DND-41 (cell line): ENCODE measurements at regions not wholly inside any gene's neighbourhood (a gene's known extent, or its start where the extent isn't known, plus 50 kb on each side); places are given as distances from the start of the nearest gene placed in this dataset.

ENCODE experiments used
- ATAC-seq: fragments of 200-7000 bp; cut with Tn5 transposase; 3 replicates; pipeline ENCODE4 v1.9.1; 2021; ENCODE audit warnings: low read depth; ENCODE audit not compliant: insufficient read depth
- DNase-seq: peaks from one replicate; pipeline ENCODE4 v3.0.0-alpha.2; 2020
- H2AFZ ChIP-seq: 2 replicates; pipeline ENCODE4 v1.6.0; 2012; ENCODE audit warnings: low read depth, low read length
- H3K27ac ChIP-seq: 2 replicates; pipeline ENCODE4 v1.5.1; 2012; ENCODE audit warnings: low read length, inconsistent platforms
- H3K27me3 ChIP-seq: fragments of 200-600 bp; sonication (generic); 2 replicates; pipeline ENCODE4 v1.6.0; 2012; ENCODE audit warnings: low read length, mild to moderate bottlenecking, inconsistent platforms; ENCODE audit not compliant: insufficient read depth, poor library complexity
- H3K36me3 ChIP-seq: 2 replicates; pipeline ENCODE4 v1.5.1; 2012; ENCODE audit warnings: low read length, inconsistent platforms; ENCODE audit not compliant: insufficient read depth
- H3K4me1 ChIP-seq: 2 replicates; pipeline ENCODE4 v1.5.1; 2012; ENCODE audit warnings: mild to moderate bottlenecking, low read length; ENCODE audit not compliant: insufficient read depth
- H3K4me2 ChIP-seq: 2 replicates; pipeline ENCODE4 v1.6.0; 2012; ENCODE audit warnings: mild to moderate bottlenecking, moderate library complexity, low read length, inconsistent platforms; ENCODE audit not compliant: insufficient read depth
- H3K4me3 ChIP-seq, 2 experiments: fragments of 200-600 bp in 1 of 2; shearing (Covaris generic) in 1 of 2; 2 replicates each; pipeline ENCODE4 v1.5.1; 2012 to 2016; ENCODE audit warnings: inconsistent platforms in 2 of 2, low read length in 2 of 2, mild to moderate bottlenecking in 2 of 2, low read depth in 1 of 2, moderate library complexity in 1 of 2
- H3K79me2 ChIP-seq: 2 replicates; pipeline ENCODE4 v1.6.0; 2012; ENCODE audit warnings: low read length, inconsistent platforms; ENCODE audit not compliant: insufficient read depth
- H3K9ac ChIP-seq: 2 replicates; pipeline ENCODE4 v1.6.0; 2012; ENCODE audit warnings: low read depth, mild to moderate bottlenecking, inconsistent platforms, low read length, moderate library complexity
- H3K9me3 ChIP-seq: 2 replicates; pipeline ENCODE4 v1.5.1; 2012; ENCODE audit warnings: low read length, moderate library complexity, mild to moderate bottlenecking, inconsistent platforms; ENCODE audit not compliant: insufficient read depth, severe bottlenecking
- H4K20me1 ChIP-seq: 2 replicates; pipeline ENCODE4 v1.6.0; 2012; ENCODE audit warnings: low read length; ENCODE audit not compliant: insufficient read depth
- EZH2 ChIP-seq: IDR thresholded peaks from 3 replicates; pipeline ENCODE4 v1.6.1; 2012; ENCODE audit warnings: borderline replicate concordance, low read depth, mild to moderate bottlenecking, moderate library complexity, low read length, inconsistent platforms; ENCODE audit not compliant: severe bottlenecking
- TF ChIP-seq, protein P1 (sequence below): IDR thresholded peaks from 2 replicates; pipeline ENCODE4 v1.5.1; 2012; ENCODE audit warnings: borderline replicate concordance, low read length, moderate library complexity, mild to moderate bottlenecking; ENCODE audit not compliant: poor library complexity, severe bottlenecking; ENCODE audit errors: extremely low read depth

DNA sequence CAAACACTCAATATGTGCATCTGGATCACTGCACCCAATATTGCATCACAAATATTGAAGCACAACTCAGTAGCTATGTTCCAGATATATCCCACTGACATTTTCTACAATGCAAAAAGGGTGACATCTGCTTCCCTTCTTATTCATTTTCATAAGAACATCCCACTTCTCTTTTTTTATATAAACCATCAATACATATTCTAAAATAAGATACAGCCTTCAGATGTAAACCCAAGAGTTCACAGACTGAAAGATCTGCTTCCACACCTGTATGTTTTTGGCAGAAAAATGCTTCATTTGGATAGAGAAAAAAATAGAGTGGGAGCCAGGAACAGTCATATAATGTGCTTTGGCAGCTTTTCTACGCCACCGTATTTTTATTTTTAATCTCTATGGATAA lies 815.6 kb upstream of the ADGRL3 start:
- H4K20me1 ChIP-seq, result no peaks in the 10 kb centered on the region
- no peaks in the 10 kb centered on the region for H3K9me3 ChIP-seq
- H2AFZ ChIP-seq, result no peak overlapping the region
- no peaks in the 10 kb centered on the region for H3K4me1 ChIP-seq
- no peak overlapping the region for H3K27ac ChIP-seq
- no peak overlapping the region for H3K9ac ChIP-seq
- H3K27me3 ChIP-seq, result no peaks in the 10 kb centered on the region
- H3K79me2 ChIP-seq, result no peaks in the 10 kb centered on the region
- ATAC-seq (no peak), DNase-seq (no peak)
- TF ChIP-seq, protein P1, sequence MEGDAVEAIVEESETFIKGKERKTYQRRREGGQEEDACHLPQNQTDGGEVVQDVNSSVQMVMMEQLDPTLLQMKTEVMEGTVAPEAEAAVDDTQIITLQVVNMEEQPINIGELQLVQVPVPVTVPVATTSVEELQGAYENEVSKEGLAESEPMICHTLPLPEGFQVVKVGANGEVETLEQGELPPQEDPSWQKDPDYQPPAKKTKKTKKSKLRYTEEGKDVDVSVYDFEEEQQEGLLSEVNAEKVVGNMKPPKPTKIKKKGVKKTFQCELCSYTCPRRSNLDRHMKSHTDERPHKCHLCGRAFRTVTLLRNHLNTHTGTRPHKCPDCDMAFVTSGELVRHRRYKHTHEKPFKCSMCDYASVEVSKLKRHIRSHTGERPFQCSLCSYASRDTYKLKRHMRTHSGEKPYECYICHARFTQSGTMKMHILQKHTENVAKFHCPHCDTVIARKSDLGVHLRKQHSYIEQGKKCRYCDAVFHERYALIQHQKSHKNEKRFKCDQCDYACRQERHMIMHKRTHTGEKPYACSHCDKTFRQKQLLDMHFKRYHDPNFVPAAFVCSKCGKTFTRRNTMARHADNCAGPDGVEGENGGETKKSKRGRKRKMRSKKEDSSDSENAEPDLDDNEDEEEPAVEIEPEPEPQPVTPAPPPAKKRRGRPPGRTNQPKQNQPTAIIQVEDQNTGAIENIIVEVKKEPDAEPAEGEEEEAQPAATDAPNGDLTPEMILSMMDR, result no peak
- no peak for TF ChIP-seq EZH2
- H3K4me2 ChIP-seq, result no peak overlapping the region
- no peak overlapping the region for H3K4me3 ChIP-seq
- H3K36me3 ChIP-seq, result no peaks in the 10 kb centered on the region

DNA sequence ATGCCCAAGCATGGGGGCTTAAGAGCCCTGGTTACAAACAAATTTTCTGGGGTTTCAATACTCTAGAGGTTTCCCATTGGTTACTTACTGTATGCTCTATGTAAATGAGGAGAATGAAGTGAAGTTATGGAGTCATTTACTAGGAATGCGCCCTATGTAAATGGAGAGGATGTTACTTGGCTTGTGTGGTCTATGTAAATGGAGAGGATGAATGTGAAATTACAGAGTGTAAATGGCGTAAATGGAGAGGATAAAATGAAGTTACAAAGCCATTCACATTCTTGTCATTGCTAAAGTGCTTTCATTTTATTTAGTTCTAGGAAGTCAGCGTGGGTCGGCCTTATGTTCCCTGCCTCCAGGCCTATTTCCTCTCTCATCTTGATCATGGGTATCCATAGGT lies 810.5 kb upstream of the ADGRL3 start:
- H2AFZ ChIP-seq, result no peak overlapping the region
- H4K20me1 ChIP-seq, result no peaks in the 10 kb centered on the region
- H3K4me3 ChIP-seq, result no peak overlapping the region
- H3K27me3 ChIP-seq, result no peaks in the 10 kb centered on the region
- H3K36me3 ChIP-seq, result no peaks in the 10 kb centered on the region
- TF ChIP-seq EZH2, result no peak
- TF ChIP-seq, protein P1, result no peak
- H3K4me2 ChIP-seq, result no peak overlapping the region
- H3K27ac ChIP-seq, result no peak overlapping the region
- H3K9ac ChIP-seq, result no peak overlapping the region
- H3K79me2 ChIP-seq, result no peaks in the 10 kb centered on the region
- ATAC-seq, result no peak
- H3K9me3 ChIP-seq, result no peaks in the 10 kb centered on the region
- no peaks in the 10 kb centered on the region for H3K4me1 ChIP-seq
- DNase-seq, result no peak

DNA sequence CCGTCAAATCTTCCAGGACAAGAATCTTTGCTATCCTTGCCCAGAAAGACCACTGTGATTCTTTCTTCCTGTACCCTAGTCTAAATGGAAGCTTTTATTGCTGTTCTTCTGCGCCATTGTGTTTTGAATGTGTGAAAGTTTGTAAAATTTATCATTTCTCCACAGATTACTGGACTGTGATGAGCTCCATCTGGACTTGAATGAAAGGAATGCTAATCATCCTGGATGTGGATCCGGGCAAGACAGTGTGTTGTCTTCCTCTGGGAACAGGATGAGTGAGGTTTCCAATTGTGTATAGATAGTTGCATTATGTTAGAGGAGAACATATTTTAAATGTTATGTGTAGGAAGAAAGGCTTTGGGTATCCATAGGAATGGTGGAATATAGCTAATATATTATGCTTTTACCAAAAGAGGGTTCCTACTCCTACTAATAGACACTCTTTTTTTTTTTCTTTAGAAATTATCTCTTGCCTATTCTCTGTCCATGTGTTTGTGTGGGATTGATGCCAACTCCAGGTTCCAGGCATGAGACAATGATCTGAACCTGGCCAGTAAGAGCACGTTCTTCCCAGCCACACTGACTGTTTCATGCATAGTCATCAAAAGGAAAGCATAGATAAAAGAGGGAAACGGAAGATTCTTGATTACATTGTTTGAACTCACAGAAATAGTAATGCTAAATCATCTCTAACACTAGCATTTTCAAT lies 803.6 kb upstream of the ADGRL3 start:
- Histone ChIP-seq H3K79me2 (no peaks in the 10 kb centered on the region), H3K4me2 (no peak overlapping the region), H4K20me1 (no peaks in the 10 kb centered on the region), H3K27me3 (no peaks in the 10 kb centered on the region), H3K4me3 (no peak overlapping the region), H3K36me3 (no peaks in the 10 kb centered on the region), H3K9me3 (no peaks in the 10 kb centered on the region), H2AFZ (no peak overlapping the region), H3K4me1 (no peaks in the 10 kb centered on the region), H3K27ac (no peak overlapping the region), H3K9ac (no peak overlapping the region)
- no peak for DNase-seq
- ATAC-seq, result no peak
- TF ChIP-seq, protein P1, result no peak
- TF ChIP-seq EZH2, result no peak

DNA sequence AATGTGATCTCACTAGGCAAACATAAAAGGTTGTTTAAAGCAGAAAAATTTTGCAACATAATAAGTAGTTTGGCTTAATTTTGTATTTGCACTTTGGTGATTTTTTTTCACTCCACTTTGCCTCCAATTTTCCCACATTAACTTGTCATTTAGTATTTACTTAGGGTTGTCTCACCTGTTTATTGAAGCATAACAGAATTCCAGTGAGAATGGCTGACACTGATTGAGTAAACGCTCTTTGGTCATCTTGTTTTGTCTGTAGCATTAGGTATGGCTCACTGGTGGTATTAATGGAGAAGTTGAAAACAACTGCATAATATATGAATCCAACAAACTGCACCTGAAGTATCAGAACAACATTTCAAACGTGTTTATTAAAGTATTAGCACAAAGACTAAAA lies 799.5 kb upstream of the ADGRL3 start:
- H3K27me3 ChIP-seq, result no peaks in the 10 kb centered on the region
- H2AFZ ChIP-seq, result no peak overlapping the region
- no peaks in the 10 kb centered on the region for H3K4me1 ChIP-seq
- no peak for TF ChIP-seq EZH2
- TF ChIP-seq, protein P1, result no peak
- H3K4me2 ChIP-seq, result no peak overlapping the region
- H3K4me3 ChIP-seq, result no peak overlapping the region
- H3K27ac ChIP-seq, result no peak overlapping the region
- H3K9me3 ChIP-seq, result no peaks in the 10 kb centered on the region
- H4K20me1 ChIP-seq, result no peaks in the 10 kb centered on the region
- no peaks in the 10 kb centered on the region for H3K36me3 ChIP-seq
- ATAC-seq, result no peak
- no peak for DNase-seq
- H3K9ac ChIP-seq, result no peak overlapping the region
- H3K79me2 ChIP-seq, result no peaks in the 10 kb centered on the region
